ENCODE measurements at regions not wholly inside any gene's neighbourhood (a gene's known extent, or its start where the extent isn't known, plus 50 kb on each side); places are given as distances from the start of the nearest gene placed in this dataset.

DNA sequence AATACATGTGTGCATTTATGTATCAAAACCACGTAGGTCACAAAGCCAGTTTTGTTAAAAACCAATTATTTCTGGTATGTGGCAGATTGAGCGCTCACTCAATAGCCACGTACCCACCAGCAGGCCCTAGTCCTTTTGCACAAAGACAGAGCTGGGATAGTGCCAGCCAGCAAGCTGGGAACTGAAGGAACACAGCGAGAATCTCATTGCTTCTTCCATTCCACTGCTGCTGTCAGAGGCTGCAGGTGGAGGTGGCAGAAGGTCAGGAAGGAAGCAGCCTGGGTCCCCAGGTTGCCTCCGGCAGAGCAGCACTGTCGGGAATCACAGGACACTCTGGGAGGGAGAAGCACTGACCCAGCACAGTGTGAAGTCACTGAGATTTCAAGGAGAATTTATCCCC lies 385.5 kb upstream of the PFKP start:
- Histone ChIP-seq H3K4me3 (ENCODE audit: insufficient read length, low read depth) (no peak overlapping the region), H3K9ac (ENCODE audit: insufficient read length, low read depth) (no peak overlapping the region), H3K36me3 (ENCODE audit: insufficient read depth, insufficient read length, low read length) (no peaks in the 10 kb centered on the region), H3K4me1 (ENCODE audit: insufficient read depth, insufficient read length) (no peaks in the 10 kb centered on the region), H3K27me3 (ENCODE audit: insufficient read depth, insufficient read length) (no peaks in the 10 kb centered on the region), H3K9me3 (ENCODE audit: insufficient read depth, low read length) (no peaks in the 10 kb centered on the region)
- no peak for DNase-seq (ENCODE audit: low read depth, low spot score)
- TF ChIP-seq SUZ12 (IDR thresholded peaks at IDR 0.05; ENCODE audit: extremely low read depth, insufficient read depth, insufficient read length), result no peak

GRCh38 chr10:2680821-2681220 lies 386.5 kb upstream of the PFKP start:
- TF ChIP-seq YY1 (IDR thresholded peaks at IDR 0.05; ENCODE audit: insufficient read depth, insufficient read length) (no peak), ZNF274 (IDR thresholded peaks at IDR 0.05; ENCODE audit: low read depth, low read length) (no peak), SUZ12 (IDR thresholded peaks at IDR 0.05; ENCODE audit: extremely low read depth, insufficient read depth, insufficient read length) (no peak)
- H3K4me3 ChIP-seq (ENCODE audit: insufficient read length, low read depth), result no peak overlapping the region

DNA sequence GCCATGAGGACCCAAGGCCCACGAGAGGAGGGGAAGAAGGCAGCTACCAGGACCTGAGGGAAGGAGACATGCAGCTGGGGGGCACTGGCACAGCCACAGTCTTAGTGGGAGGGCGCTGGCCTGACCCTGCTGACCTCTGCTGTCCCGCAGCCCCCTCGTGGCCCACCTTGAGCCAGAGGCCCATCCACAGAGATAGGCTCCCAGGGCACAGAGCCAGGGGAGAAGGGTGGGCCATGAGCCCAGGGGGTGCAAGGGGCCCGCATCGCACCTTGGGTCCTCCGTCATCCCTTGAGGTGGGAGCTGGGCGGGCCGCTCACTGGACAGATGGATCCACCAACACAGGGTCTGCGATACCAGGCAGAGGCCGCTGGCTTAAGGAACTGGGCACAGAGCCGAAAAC lies 387.7 kb upstream of the PFKP start:
- no peaks in the 10 kb centered on the region for H3K36me3 ChIP-seq (ENCODE audit: insufficient read depth, insufficient read length, low read length)
- no peak for DNase-seq (ENCODE audit: low read depth, low spot score)
- no peak overlapping the region for H3K9ac ChIP-seq (ENCODE audit: insufficient read length, low read depth)
- H3K4me3 ChIP-seq (ENCODE audit: insufficient read length, low read depth), result no peak overlapping the region
- H3K27me3 ChIP-seq (ENCODE audit: insufficient read depth, insufficient read length), result no peaks in the 10 kb centered on the region
- H3K9me3 ChIP-seq (ENCODE audit: insufficient read depth, low read length), result no peaks in the 10 kb centered on the region
- no peaks in the 10 kb centered on the region for H3K4me1 ChIP-seq (ENCODE audit: insufficient read depth, insufficient read length)
- no peak for TF ChIP-seq YY1 (IDR thresholded peaks at IDR 0.05; ENCODE audit: insufficient read depth, insufficient read length)
- TF ChIP-seq SUZ12 (IDR thresholded peaks at IDR 0.05; ENCODE audit: extremely low read depth, insufficient read depth, insufficient read length), result no peak
- no peak for TF ChIP-seq ZNF274 (IDR thresholded peaks at IDR 0.05; ENCODE audit: low read depth, low read length)

More at GRCh38 chr10:2680821-2681220, 386.5 kb upstream of the PFKP start:
- H3K4me1 ChIP-seq (ENCODE audit: insufficient read depth, insufficient read length), result no peaks in the 10 kb centered on the region
- no peak for DNase-seq (ENCODE audit: low read depth, low spot score)
- H3K27me3 ChIP-seq (ENCODE audit: insufficient read depth, insufficient read length), result no peaks in the 10 kb centered on the region
- H3K36me3 ChIP-seq (ENCODE audit: insufficient read depth, insufficient read length, low read length), result no peaks in the 10 kb centered on the region
- H3K9me3 ChIP-seq (ENCODE audit: insufficient read depth, low read length), result no peaks in the 10 kb centered on the region
- no peak overlapping the region for H3K9ac ChIP-seq (ENCODE audit: insufficient read length, low read depth)

DNA sequence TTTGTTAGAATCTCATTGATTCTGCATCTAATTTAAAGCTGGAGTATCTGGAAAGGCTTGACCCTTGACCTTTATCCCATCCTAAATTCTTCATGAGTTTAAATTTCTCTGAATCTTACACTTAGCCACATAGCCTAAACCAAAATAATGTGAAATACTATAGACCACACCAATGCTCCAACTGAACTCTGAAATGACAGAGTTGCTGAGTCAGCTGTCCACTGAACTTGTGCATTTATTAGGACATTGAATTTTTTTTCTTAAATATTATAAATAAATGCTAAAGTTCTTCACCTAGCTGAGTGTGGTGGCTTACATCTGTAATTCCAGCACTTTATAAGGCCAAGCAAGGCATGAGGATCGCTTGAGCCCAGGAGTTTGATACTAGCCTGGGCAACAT lies 390.9 kb upstream of the PFKP start:
- H3K4me3 ChIP-seq (ENCODE audit: insufficient read length, low read depth), result no peak overlapping the region
- no peak overlapping the region for H3K9ac ChIP-seq (ENCODE audit: insufficient read length, low read depth)
- H3K4me1 ChIP-seq (ENCODE audit: insufficient read depth, insufficient read length), result no peaks in the 10 kb centered on the region
- no peaks in the 10 kb centered on the region for H3K27me3 ChIP-seq (ENCODE audit: insufficient read depth, insufficient read length)
- DNase-seq (ENCODE audit: low read depth, low spot score), result no peak
- no peaks in the 10 kb centered on the region for H3K36me3 ChIP-seq (ENCODE audit: insufficient read depth, insufficient read length, low read length)
- no peak for TF ChIP-seq ZNF274 (IDR thresholded peaks at IDR 0.05; ENCODE audit: low read depth, low read length)
- TF ChIP-seq SUZ12 (IDR thresholded peaks at IDR 0.05; ENCODE audit: extremely low read depth, insufficient read depth, insufficient read length), result no peak
- no peak for TF ChIP-seq YY1 (IDR thresholded peaks at IDR 0.05; ENCODE audit: insufficient read depth, insufficient read length)
- H3K9me3 ChIP-seq (ENCODE audit: insufficient read depth, low read length), result no peaks in the 10 kb centered on the region

DNA sequence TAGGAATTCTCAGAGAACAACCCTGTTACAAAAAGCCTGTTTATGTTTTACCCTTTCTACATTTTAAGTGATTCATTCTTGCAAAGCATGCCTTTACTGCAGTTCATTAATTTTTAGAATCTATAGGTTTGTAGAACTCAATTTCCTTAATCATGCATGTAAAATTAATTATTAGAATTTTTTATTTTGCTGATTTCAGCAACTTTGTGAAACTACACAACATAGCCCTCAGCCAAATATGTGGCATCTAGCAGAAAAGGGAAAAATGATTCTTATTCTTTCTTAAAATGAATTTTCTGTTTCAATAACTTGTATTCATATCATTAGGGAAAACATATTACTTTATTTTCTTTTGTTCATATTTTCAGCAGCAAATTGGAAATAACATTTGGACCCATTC lies 392.9 kb upstream of the PFKP start:
- no peaks in the 10 kb centered on the region for H3K9me3 ChIP-seq (ENCODE audit: insufficient read depth, low read length)
- H3K4me3 ChIP-seq (ENCODE audit: insufficient read length, low read depth), result no peak overlapping the region
- no peaks in the 10 kb centered on the region for H3K27me3 ChIP-seq (ENCODE audit: insufficient read depth, insufficient read length)
- no peak overlapping the region for H3K9ac ChIP-seq (ENCODE audit: insufficient read length, low read depth)
- TF ChIP-seq ZNF274 (IDR thresholded peaks at IDR 0.05; ENCODE audit: low read depth, low read length), result no peak
- TF ChIP-seq YY1 (IDR thresholded peaks at IDR 0.05; ENCODE audit: insufficient read depth, insufficient read length), result no peak
- no peaks in the 10 kb centered on the region for H3K36me3 ChIP-seq (ENCODE audit: insufficient read depth, insufficient read length, low read length)
- H3K4me1 ChIP-seq (ENCODE audit: insufficient read depth, insufficient read length), result no peaks in the 10 kb centered on the region
- no peak for DNase-seq (ENCODE audit: low read depth, low spot score)

- H3K4me1 ChIP-seq (ENCODE audit: insufficient read depth, insufficient read length), result no peaks in the 10 kb centered on the region
- no peak overlapping the region for H3K9ac ChIP-seq (ENCODE audit: insufficient read length, low read depth)
- DNase-seq (ENCODE audit: low read depth, low spot score), result no peak
Observed at GRCh38 chr10:2670864-2671263, 396.5 kb upstream of the PFKP start.

GRCh38 chr10:2665772-2666171 lies 401.6 kb upstream of the PFKP start:
- Histone ChIP-seq H3K4me1 (ENCODE audit: insufficient read depth, insufficient read length) (no peaks in the 10 kb centered on the region), H3K9me3 (ENCODE audit: insufficient read depth, low read length) (peaks cover 10% of the 10 kb centered on the region), H3K36me3 (ENCODE audit: insufficient read depth, insufficient read length, low read length) (no peaks in the 10 kb centered on the region), H3K9ac (ENCODE audit: insufficient read length, low read depth) (no peak overlapping the region), H3K27me3 (ENCODE audit: insufficient read depth, insufficient read length) (no peaks in the 10 kb centered on the region), H3K4me3 (ENCODE audit: insufficient read length, low read depth) (no peak overlapping the region)
- DNase-seq (ENCODE audit: low read depth, low spot score), result no peak
- TF ChIP-seq ZNF274 (IDR thresholded peaks at IDR 0.05; ENCODE audit: low read depth, low read length), result no peak

More at GRCh38 chr10:2670864-2671263, 396.5 kb upstream of the PFKP start:
- H3K9me3 ChIP-seq (ENCODE audit: insufficient read depth, low read length), result peaks cover 6% of the 10 kb centered on the region
- no peaks in the 10 kb centered on the region for H3K27me3 ChIP-seq (ENCODE audit: insufficient read depth, insufficient read length)
- H3K4me3 ChIP-seq (ENCODE audit: insufficient read length, low read depth), result no peak overlapping the region
- TF ChIP-seq SUZ12 (IDR thresholded peaks at IDR 0.05; ENCODE audit: extremely low read depth, insufficient read depth, insufficient read length), result no peak
- TF ChIP-seq ZNF274 (IDR thresholded peaks at IDR 0.05; ENCODE audit: low read depth, low read length), result no peak
- TF ChIP-seq YY1 (IDR thresholded peaks at IDR 0.05; ENCODE audit: insufficient read depth, insufficient read length), result no peak
- no peaks in the 10 kb centered on the region for H3K36me3 ChIP-seq (ENCODE audit: insufficient read depth, insufficient read length, low read length)

DNA sequence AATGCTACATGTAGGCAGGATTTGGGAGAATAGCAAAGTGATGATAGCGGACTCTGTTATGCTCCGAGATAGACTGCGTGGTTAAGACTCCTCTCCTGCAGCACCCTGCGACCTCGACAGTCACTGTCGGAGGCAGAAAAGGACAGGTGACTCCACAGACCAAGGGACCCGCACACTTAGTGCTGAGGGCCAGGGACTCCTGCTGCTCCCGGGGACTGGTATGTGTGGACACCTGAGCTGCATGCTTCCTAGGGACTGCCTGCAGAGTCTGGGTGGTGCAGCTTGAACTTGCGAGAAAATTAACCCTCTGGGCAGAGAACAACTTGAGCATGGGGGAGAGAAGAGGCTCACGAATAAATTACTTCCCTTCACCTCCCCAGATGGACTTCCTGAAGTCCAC lies 407.1 kb upstream of the PFKP start:
- TF ChIP-seq SUZ12 (IDR thresholded peaks at IDR 0.05; ENCODE audit: extremely low read depth, insufficient read depth, insufficient read length) (no peak), YY1 (IDR thresholded peaks at IDR 0.05; ENCODE audit: insufficient read depth, insufficient read length) (no peak)

More for the DNA sequence above, 407.1 kb upstream of the PFKP start:
- Histone ChIP-seq H3K27me3 (ENCODE audit: insufficient read depth, insufficient read length) (no peaks in the 10 kb centered on the region), H3K4me1 (ENCODE audit: insufficient read depth, insufficient read length) (peaks cover 2% of the 10 kb centered on the region), H3K9ac (ENCODE audit: insufficient read length, low read depth) (no peak overlapping the region), H3K36me3 (ENCODE audit: insufficient read depth, insufficient read length, low read length) (no peaks in the 10 kb centered on the region), H3K4me3 (ENCODE audit: insufficient read length, low read depth) (no peak overlapping the region), H3K9me3 (ENCODE audit: insufficient read depth, low read length) (no peaks in the 10 kb centered on the region)
- no peak for DNase-seq (ENCODE audit: low read depth, low spot score)

Data from NT2/D1 (cell line).